Uterus (tissue), 3 donors: ENCODE measurements at regions not wholly inside any gene's neighbourhood (a gene's known extent, or its start where the extent isn't known, plus 50 kb on each side); places are given as distances from the start of the nearest gene placed in this dataset.

Experiments used
- DNase-seq, 2 donors: peaks; one replicate each; pipeline ENCODE4 v3.0.0-alpha.2; 2019 to 2020
- H3K27ac ChIP-seq, 2 donors: fragments of 200-600 bp; sonication (generic); 1 replicate in 1 of 2; 2 replicates in 1 of 2; pipeline ENCODE4 v1.5.1; 2016 to 2018
- H3K27me3 ChIP-seq, 2 donors: fragments of 200-600 bp; sonication (generic); one replicate each; pipeline ENCODE4 v1.5.1; 2018 to 2019; ENCODE audit warnings: control low read depth in 1 of 2
- H3K36me3 ChIP-seq, 2 donors: fragments of 200-600 bp; sonication (generic); one replicate each; pipeline ENCODE4 v1.5.1; 2019; ENCODE audit warnings: control low read depth in 1 of 2
- H3K4me1 ChIP-seq, 2 donors: fragments of 200-600 bp; sonication (generic); one replicate each; pipeline ENCODE4 v1.5.1; 2018 to 2019; ENCODE audit warnings: control low read depth in 1 of 2
- H3K4me3 ChIP-seq, 2 donors: fragments of 200-600 bp; sonication (generic); 1 replicate in 1 of 2; 2 replicates in 1 of 2; pipeline ENCODE4 v1.5.1; 2018 to 2019; ENCODE audit warnings: mild to moderate bottlenecking in 1 of 2
- H3K9me3 ChIP-seq, 2 donors: fragments of 200-600 bp; sonication (generic); one replicate each; pipeline ENCODE4 v1.5.1; 2019; ENCODE audit warnings: control low read depth in 1 of 2
- POLR2A ChIP-seq, 2 donors: fragments of 450-650 bp; IDR thresholded peaks; one replicate each; pipeline ENCODE4 v1.6.1; 2016; ENCODE audit warnings: antibody characterized with exemption in 2 of 2, mild to moderate bottlenecking in 1 of 2, moderate library complexity in 1 of 2
- intact Hi-C: fragments of 100-400 bp; cut with DNase I; formaldehyde crosslinking; loops from one replicate; pipeline ENCODE4 v1.15.1; 2023; ENCODE audit warnings: low total_unique reads
- TF ChIP-seq, protein P1 (sequence below), 4 experiments: fragments of 200-600 bp in 2 of 4; fragments of 450-650 bp in 2 of 4; sonication (generic) in 2 of 4; IDR thresholded peaks; one replicate each; pipeline ENCODE4 v1.5.1; 2016 to 2019; ENCODE audit warnings: antibody characterized with exemption in 4 of 4, mild to moderate bottlenecking in 2 of 4, moderate library complexity in 1 of 4
- donor health status: DM: yes; HTN: yes; CAD: no.

DNA sequence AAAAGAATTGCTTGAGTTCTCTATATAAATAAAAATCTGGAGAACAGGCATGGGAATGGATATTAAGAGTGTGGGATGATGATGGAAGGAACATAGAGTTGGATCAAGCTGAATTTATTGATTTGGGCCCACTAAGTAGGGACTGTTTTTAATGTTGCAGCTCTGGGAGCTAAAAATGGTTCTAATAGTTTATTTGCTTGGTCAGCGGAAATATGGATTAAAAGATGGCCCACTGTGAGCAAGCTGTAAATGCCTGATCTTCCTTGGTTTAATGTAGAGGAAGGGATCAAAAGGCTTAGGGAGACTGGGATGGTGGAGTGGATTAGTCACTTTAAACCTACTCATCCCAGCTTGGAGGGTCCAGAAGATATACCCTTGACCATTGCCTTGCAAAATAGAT lies 429.4 kb upstream of the NXPH2 start:
- no peak for DNase-seq
- H3K4me1 ChIP-seq: no peaks in the 10 kb centered on the region
- H3K27me3 ChIP-seq: no peaks in the 10 kb centered on the region
- intact Hi-C loops: no loop called here
- no peaks in the 10 kb centered on the region for H3K36me3 ChIP-seq
- H3K9me3 ChIP-seq: no peaks in the 10 kb centered on the region
- TF ChIP-seq POLR2A (IDR thresholded peaks at IDR 0.05): no peak
- TF ChIP-seq, protein P1, sequence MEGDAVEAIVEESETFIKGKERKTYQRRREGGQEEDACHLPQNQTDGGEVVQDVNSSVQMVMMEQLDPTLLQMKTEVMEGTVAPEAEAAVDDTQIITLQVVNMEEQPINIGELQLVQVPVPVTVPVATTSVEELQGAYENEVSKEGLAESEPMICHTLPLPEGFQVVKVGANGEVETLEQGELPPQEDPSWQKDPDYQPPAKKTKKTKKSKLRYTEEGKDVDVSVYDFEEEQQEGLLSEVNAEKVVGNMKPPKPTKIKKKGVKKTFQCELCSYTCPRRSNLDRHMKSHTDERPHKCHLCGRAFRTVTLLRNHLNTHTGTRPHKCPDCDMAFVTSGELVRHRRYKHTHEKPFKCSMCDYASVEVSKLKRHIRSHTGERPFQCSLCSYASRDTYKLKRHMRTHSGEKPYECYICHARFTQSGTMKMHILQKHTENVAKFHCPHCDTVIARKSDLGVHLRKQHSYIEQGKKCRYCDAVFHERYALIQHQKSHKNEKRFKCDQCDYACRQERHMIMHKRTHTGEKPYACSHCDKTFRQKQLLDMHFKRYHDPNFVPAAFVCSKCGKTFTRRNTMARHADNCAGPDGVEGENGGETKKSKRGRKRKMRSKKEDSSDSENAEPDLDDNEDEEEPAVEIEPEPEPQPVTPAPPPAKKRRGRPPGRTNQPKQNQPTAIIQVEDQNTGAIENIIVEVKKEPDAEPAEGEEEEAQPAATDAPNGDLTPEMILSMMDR (IDR thresholded peaks at IDR 0.05): no peak
- H3K4me3 ChIP-seq: no peak overlapping the region
- H3K27ac ChIP-seq: no peak overlapping the region

DNA sequence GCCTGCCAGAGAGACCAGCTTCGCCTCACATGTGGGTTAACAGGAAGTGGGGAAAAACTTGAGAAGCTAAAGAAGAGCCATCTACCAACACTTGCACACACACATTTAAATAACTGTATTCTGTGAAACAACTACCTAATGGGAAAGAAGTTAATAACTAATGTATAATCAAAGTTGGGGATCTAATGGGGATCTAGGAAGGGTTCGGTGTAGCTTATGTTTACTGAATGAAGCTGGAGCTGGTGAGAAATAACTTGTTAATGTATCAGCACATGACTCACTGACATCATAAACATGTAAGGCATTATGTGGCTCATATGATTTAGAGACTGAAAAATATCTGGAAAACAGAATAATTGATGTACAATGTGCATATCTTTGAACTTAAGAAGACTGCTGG lies 421.3 kb upstream of the NXPH2 start:
- intact Hi-C loops: no loop called here

DNA sequence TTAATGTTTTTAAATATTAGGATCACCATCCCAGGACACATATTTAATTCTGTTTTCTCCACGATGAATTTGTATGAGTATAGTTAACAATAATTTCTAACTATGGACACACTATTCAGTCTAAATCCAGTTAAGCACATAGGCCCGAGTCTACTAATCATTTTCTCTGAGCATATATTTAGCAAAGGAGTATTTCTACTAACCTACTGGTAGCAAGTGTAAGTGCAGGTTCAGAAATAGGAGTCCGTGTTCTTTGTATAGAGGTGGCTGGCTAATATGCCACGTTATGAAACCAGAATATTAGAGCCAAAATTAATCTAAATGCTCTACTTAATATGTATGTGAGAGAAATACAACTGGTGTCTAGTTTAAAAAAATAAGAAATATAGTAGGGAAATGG lies 416.6 kb upstream of the NXPH2 start:
- intact Hi-C loops: no loop called here
- Histone ChIP-seq H3K27ac (no peak overlapping the region), H3K9me3 (no peaks in the 10 kb centered on the region), H3K36me3 (no peaks in the 10 kb centered on the region), H3K4me1 (no peaks in the 10 kb centered on the region), H3K4me3 (no peak overlapping the region), H3K27me3 (no peaks in the 10 kb centered on the region)
- DNase-seq: no peak
- TF ChIP-seq POLR2A (IDR thresholded peaks at IDR 0.05): no peak
- TF ChIP-seq, protein P1 (IDR thresholded peaks at IDR 0.05): no peak

More for the DNA sequence above, 421.3 kb upstream of the NXPH2 start:
- Histone ChIP-seq H3K36me3 (no peaks in the 10 kb centered on the region), H3K9me3 (no peaks in the 10 kb centered on the region), H3K4me3 (no peak overlapping the region), H3K27me3 (no peaks in the 10 kb centered on the region), H3K4me1 (no peaks in the 10 kb centered on the region), H3K27ac (no peak overlapping the region)
- DNase-seq: no peak
- TF ChIP-seq, protein P1 (IDR thresholded peaks at IDR 0.05): no peak

DNA sequence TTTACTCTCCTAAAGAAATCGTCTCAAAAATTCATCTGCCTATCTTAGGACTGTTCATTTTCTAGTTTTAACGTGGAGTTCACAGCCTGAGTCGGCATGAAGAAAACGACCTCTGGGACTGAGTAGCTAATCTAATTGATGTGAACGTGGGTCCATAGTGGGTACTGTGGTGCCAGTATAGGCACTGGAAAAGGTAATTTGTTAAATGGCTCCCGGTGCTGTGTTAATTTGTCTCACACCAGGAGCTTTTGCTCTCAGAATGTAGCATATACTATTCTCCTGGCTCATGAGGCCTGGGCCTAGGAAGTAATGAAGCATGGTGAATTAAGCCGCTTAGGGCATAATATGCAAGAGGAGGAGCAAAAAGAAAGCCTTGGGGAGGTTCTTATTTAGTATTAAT lies 414.4 kb upstream of the NXPH2 start:
- intact Hi-C loops: no loop called here
- Histone ChIP-seq H3K9me3 (no peaks in the 10 kb centered on the region), H3K4me3 (no peak overlapping the region), H3K4me1 (no peaks in the 10 kb centered on the region), H3K27me3 (no peaks in the 10 kb centered on the region), H3K27ac (no peak overlapping the region), H3K36me3 (no peaks in the 10 kb centered on the region)
- no peak for TF ChIP-seq POLR2A (IDR thresholded peaks at IDR 0.05)
- TF ChIP-seq, protein P1 (IDR thresholded peaks at IDR 0.05): no peak
- no peak for DNase-seq

DNA sequence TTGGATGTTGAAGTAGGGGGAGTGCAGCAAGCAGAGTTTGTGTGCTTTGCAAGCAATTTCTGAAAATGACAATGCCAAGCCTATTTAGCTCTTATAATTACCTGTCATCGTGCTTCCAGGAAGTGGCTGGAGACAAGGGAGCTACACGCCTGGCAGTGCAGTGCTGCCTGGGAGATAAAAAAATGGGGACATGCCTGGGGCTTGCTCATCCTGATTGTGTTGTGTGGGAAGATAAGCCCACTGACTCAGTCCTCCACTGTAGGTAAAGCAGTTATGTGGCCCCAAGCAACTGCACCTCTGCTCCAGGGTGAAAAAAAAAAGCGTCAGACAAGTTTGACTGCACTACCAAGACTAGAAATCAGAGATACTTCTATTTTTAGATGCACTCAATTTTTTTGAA lies 396.9 kb upstream of the NXPH2 start:
- Histone ChIP-seq H3K9me3 (no peaks in the 10 kb centered on the region), H3K4me3 (no peak overlapping the region), H3K27me3 (no peaks in the 10 kb centered on the region), H3K36me3 (no peaks in the 10 kb centered on the region), H3K27ac (no peak overlapping the region), H3K4me1 (no peaks in the 10 kb centered on the region)
- no peak for DNase-seq
- no peak for TF ChIP-seq POLR2A (IDR thresholded peaks at IDR 0.05)
- TF ChIP-seq, protein P1 (IDR thresholded peaks at IDR 0.05): no peak
- intact Hi-C loops: no loop called here
